ENCODE measurements at regions not wholly inside any gene's neighbourhood (a gene's known extent, or its start where the extent isn't known, plus 50 kb on each side); places are given as distances from the start of the nearest gene placed in this dataset.

DNA sequence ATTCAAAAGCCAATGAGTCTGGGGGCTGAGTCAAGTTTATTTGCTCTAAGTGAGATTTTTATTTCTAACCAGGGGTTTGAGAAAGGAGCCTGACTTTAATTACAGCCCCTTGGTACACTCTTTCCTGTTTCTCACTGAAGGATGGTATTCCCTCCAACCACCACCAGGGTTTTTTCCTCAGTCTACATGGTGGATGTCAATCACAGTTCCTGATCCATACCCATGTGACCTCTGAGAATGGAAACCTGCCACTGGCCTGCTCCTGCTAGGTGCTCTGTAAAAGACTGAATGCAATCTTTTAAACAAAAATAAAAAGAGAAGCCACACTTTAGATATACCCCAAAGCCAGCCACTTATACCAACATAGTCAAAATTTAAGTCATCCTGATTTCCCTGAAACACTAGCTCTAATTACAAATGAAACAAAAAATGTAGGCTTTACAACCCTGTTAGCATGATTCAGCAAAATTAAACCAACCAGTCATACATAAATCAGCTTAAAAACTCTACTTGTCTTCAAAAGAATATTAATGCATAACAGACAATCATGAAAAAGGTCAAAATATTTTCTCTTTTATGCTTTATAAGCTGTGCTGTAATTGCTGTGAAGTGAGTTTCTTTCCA, 112.1 kb upstream of the NWD2 start:
- TF ChIP-seq, protein P1, sequence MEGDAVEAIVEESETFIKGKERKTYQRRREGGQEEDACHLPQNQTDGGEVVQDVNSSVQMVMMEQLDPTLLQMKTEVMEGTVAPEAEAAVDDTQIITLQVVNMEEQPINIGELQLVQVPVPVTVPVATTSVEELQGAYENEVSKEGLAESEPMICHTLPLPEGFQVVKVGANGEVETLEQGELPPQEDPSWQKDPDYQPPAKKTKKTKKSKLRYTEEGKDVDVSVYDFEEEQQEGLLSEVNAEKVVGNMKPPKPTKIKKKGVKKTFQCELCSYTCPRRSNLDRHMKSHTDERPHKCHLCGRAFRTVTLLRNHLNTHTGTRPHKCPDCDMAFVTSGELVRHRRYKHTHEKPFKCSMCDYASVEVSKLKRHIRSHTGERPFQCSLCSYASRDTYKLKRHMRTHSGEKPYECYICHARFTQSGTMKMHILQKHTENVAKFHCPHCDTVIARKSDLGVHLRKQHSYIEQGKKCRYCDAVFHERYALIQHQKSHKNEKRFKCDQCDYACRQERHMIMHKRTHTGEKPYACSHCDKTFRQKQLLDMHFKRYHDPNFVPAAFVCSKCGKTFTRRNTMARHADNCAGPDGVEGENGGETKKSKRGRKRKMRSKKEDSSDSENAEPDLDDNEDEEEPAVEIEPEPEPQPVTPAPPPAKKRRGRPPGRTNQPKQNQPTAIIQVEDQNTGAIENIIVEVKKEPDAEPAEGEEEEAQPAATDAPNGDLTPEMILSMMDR (IDR thresholded peaks at IDR 0.05 in 2 of 3, conservative IDR thresholded peaks at IDR 0.05 in 1 of 3; ENCODE audit: insufficient read depth in 2 of 3, low read depth in 1 of 3, low read length in 3 of 3), result no peak
- TF ChIP-seq KDM4B (IDR thresholded peaks at IDR 0.05; ENCODE audit: borderline replicate concordance in 2 of 2, low read depth in 1 of 2) (no peak), ZKSCAN1 (IDR thresholded peaks at IDR 0.05; ENCODE audit: low read depth, low read length) (no peak), DNMT1 (IDR thresholded peaks at IDR 0.05) (no peak), ARID2 (IDR thresholded peaks at IDR 0.05) (no peak)
- TF ChIP-seq, protein P2, sequence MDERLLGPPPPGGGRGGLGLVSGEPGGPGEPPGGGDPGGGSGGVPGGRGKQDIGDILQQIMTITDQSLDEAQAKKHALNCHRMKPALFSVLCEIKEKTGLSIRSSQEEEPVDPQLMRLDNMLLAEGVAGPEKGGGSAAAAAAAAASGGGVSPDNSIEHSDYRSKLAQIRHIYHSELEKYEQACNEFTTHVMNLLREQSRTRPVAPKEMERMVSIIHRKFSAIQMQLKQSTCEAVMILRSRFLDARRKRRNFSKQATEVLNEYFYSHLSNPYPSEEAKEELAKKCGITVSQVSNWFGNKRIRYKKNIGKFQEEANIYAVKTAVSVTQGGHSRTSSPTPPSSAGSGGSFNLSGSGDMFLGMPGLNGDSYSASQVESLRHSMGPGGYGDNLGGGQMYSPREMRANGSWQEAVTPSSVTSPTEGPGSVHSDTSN (CRISPR knock-in tag; IDR thresholded peaks at IDR 0.05; ENCODE audit: low read depth), result no peak
- TF ChIP-seq, protein P2 (tag; conservative IDR thresholded peaks at IDR 0.05; ENCODE audit: low read depth), result peak; percentile 29; the same call in 1 of the 2 replicates
- TF ChIP-seq, protein P3, sequence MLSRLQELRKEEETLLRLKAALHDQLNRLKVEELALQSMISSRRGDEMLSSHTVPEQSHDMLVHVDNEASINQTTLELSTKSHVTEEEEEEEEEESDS (CRISPR knock-in tag; IDR thresholded peaks at IDR 0.05), result no peak
